GM12874 (cell line): ENCODE measurements at regions not wholly inside any gene's neighbourhood (a gene's known extent, or its start where the extent isn't known, plus 50 kb on each side); places are given as distances from the start of the nearest gene placed in this dataset.

ENCODE experiments used
- TF ChIP-seq, protein P1 (sequence below): IDR thresholded peaks from 2 replicates; pipeline ENCODE4 v1.5.1; 2011; ENCODE audit warnings: low read depth, mild to moderate bottlenecking, control low read depth, low read length, moderate library complexity; ENCODE audit not compliant: insufficient read depth

DNA sequence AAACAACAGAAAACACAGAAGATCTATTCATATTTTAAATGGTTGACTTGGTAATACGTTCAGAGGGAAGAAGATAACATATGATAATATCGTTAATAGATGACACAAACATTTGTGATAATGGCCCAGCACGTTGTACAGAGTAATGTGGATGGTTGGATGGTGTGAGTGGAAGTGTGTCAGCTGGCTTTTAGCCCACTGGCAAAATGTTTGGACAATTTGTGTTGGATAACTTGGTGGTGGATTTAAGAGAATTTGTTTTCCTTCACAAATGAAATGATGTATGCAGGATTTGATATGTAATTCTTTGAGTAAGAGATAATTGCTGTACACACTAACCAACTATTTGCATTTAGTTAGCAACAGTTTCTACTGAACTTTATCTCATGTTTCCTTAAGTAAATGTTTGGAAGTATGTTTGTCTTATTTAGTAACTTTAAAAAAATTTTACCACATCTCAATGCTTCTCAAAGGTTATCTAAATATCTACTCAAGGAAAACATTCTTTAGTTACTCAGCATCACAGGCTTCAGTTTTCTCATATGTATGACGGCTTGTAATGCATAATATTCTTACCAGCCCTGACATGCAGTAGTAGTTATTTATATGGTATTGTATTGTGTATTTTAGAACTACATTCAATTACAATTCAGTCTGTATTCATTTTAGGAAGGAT is 328.5 kb upstream of the GOLIM4 start:
- TF ChIP-seq, protein P1, sequence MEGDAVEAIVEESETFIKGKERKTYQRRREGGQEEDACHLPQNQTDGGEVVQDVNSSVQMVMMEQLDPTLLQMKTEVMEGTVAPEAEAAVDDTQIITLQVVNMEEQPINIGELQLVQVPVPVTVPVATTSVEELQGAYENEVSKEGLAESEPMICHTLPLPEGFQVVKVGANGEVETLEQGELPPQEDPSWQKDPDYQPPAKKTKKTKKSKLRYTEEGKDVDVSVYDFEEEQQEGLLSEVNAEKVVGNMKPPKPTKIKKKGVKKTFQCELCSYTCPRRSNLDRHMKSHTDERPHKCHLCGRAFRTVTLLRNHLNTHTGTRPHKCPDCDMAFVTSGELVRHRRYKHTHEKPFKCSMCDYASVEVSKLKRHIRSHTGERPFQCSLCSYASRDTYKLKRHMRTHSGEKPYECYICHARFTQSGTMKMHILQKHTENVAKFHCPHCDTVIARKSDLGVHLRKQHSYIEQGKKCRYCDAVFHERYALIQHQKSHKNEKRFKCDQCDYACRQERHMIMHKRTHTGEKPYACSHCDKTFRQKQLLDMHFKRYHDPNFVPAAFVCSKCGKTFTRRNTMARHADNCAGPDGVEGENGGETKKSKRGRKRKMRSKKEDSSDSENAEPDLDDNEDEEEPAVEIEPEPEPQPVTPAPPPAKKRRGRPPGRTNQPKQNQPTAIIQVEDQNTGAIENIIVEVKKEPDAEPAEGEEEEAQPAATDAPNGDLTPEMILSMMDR, result no peak

DNA sequence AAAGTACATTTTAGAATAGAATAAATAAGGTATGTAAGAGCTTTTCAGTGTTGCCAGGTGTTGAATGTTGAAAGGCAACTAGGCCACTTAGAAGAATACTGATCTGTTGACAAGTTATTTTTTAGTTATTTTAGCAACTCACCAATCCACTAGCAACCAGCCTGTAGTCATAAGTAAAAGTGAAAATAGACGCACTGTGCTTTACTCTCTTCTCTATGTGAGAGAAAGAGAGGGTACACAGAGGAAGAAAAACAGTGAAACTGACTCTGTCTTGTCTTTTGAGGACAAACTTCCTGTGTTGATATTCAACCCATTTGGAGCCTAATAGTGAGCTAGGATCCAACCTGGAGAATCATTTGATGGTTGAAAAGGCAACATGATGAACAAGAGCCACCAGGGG is 327.1 kb upstream of the GOLIM4 start:
- TF ChIP-seq, protein P1, result no peak

DNA sequence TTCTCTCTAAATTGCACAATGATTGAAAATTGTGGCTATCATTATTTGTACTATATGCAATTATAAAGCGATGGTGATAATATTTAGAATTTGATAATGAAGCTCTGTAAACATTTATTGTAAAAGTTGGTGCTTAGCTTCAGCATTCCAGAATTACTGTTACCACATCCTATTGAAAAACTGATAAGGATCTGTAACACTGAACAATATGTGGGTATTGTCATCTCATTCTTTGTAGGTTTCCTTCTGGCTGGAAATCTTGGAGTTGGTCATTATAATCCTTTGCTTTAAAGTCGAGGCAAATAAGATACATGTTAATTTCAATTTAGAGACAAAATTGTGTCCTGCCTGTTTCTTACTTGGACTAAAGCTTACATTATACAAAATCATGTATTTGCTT is 323.4 kb upstream of the GOLIM4 start:
- TF ChIP-seq, protein P1, result no peak

DNA sequence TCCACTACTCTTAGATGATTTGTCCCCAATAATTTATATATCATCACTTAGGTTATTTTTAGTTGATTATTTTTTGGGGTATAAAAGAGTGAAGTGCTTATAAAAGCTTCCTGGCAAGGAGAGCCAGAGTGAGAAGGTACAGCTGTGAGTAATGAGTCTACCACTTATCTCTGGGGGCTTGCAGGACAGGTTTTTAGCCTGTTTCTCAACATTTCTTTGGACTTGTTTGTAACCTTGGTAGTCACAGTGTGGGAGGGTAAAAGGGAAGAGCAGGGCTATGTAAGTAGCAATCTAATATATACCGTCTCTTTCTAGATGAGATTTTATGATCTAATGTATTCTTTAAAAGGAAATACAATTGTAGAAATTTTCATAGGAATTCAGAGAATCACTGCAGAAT is 321.3 kb upstream of the GOLIM4 start:
- TF ChIP-seq, protein P1, result no peak

DNA sequence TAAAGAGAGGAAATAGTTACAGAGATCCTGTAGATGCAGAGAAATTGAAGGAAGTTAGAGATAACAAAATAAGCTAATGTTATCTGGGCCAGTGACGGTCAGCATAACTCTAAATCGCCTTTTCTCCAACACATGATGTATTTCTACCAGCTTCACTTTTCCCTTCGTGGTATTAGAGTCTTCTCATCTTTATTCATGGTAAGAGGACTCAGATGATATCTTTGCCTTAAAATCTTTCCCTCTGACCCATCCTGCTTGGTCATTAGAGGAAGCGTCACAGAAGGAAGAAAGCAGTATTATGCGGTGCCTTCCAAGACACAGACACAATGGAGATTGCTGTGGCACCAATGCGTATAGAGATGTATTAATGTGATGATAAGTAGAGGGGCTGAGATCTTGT is 320.7 kb upstream of the GOLIM4 start:
- TF ChIP-seq, protein P1, result no peak

DNA sequence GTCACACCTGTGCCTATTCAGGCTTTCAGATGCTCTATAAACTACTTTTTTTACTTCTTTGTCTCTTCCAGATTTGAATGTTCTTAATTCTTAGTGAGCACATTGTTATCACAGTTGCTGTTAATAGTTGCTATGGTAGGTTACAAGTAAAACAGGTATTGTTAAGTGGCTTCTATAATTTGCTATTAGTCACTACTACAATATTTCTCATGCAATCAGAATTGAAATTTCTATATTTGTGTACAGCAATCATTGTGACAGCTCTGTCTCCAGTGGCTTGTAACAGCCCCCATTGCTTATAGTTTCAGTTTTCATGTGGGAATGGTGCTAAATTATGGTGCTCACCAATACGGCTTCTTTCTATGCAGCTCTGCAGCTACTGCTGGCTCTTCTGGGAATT is 318.4 kb upstream of the GOLIM4 start:
- TF ChIP-seq, protein P1, result no peak

DNA sequence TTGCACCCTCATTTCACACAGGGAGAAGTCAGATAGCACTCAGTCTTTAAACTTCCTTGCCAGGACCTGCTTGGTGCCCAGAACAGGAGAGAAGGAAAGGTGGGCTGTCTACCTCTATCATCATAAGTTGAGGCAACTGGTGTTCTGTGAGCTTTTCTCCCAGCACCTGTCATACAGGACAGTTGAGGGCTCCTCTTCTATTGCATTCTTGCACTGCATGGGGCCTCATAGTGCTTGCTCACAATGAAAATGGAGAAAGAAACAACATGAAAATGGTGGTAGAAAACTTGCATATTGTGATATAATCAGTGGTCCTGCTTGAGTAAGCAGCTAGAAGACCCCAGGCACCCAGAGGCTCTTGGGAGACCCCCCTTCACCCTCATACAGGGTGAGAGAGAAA is 311.7 kb upstream of the GOLIM4 start:
- TF ChIP-seq, protein P1, result no peak
